Sigmoid colon (tissue), 4 donors: ENCODE measurements at regions not wholly inside any gene's neighbourhood (a gene's known extent, or its start where the extent isn't known, plus 50 kb on each side); places are given as distances from the start of the nearest gene placed in this dataset.

Experiments
- POLR2A ChIP-seq, 2 donors: fragments of 450-650 bp; IDR thresholded peaks; one replicate each; pipeline ENCODE4 v1.6.1; 2016; ENCODE audit warnings: antibody characterized with exemption in 2 of 2, mild to moderate bottlenecking in 2 of 2, moderate library complexity in 2 of 2
- POLR2AphosphoS5 ChIP-seq, 4 donors: sonication (generic); formaldehyde crosslinking; IDR thresholded peaks; one replicate each; pipeline ENCODE4 v1.6.1; 2017; ENCODE audit warnings: antibody characterized with exemption in 4 of 4
- TF ChIP-seq, protein P1 (sequence below), 4 experiments: fragments of 450-650 bp in 3 of 4; fragments of 200-600 bp in 1 of 4; IDR thresholded peaks; one replicate each; pipeline ENCODE4 v1.5.1; 2016 to 2019; ENCODE audit warnings: antibody characterized with exemption in 4 of 4, mild to moderate bottlenecking in 3 of 4, moderate library complexity in 2 of 4

DNA sequence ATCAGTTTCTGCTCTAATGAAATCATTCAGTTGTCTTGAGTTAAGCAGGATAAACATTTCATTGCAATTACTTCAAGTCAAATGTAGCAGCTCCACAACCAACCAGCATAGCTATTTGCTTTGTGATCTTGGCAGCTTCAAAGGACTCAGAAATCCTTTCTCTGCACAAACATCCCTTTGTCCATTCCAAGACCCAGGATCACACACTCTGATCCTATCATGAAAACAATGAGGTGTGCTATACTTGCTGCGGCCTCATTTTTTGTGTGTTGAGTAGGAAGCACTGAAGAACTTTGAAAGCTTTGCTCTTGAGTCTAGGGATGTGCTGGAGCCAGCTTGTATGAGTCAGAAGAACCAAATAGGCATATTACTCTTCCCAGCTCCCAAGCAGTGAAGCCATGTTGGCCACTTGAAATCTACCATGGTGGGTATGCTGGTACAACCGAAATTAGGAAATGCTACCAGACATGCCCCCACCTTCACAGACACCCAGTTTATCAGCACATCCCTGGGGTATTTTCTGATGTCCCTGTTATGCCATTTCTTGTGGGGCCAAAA is 199.4 kb upstream of the PRSS58 start:
- TF ChIP-seq, protein P1, sequence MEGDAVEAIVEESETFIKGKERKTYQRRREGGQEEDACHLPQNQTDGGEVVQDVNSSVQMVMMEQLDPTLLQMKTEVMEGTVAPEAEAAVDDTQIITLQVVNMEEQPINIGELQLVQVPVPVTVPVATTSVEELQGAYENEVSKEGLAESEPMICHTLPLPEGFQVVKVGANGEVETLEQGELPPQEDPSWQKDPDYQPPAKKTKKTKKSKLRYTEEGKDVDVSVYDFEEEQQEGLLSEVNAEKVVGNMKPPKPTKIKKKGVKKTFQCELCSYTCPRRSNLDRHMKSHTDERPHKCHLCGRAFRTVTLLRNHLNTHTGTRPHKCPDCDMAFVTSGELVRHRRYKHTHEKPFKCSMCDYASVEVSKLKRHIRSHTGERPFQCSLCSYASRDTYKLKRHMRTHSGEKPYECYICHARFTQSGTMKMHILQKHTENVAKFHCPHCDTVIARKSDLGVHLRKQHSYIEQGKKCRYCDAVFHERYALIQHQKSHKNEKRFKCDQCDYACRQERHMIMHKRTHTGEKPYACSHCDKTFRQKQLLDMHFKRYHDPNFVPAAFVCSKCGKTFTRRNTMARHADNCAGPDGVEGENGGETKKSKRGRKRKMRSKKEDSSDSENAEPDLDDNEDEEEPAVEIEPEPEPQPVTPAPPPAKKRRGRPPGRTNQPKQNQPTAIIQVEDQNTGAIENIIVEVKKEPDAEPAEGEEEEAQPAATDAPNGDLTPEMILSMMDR (IDR thresholded peaks at IDR 0.05) = no peak
- TF ChIP-seq POLR2A (IDR thresholded peaks at IDR 0.05) (no peak), POLR2AphosphoS5 (IDR thresholded peaks at IDR 0.05) (no peak)
